Mesenchymal stem cell (in vitro differentiated cells and primary cell): ENCODE measurements at regions not wholly inside any gene's neighbourhood (a gene's known extent, or its start where the extent isn't known, plus 50 kb on each side); places are given as distances from the start of the nearest gene placed in this dataset.

Experiments used
- DNase-seq: peaks from one replicate; pipeline ENCODE4 v3.0.0-alpha.2; 2013
- H2AFZ ChIP-seq: one replicate; pipeline ENCODE4 v1.6.1; 2013; ENCODE audit warnings: low read depth, mild to moderate bottlenecking, control low read depth, inconsistent platforms, low read length, moderate library complexity
- H2AK5ac ChIP-seq: 2 replicates; pipeline ENCODE4 v1.6.1; 2013; ENCODE audit warnings: low read length, moderate library complexity, mild to moderate bottlenecking, inconsistent platforms; ENCODE audit not compliant: severe bottlenecking
- H2BK120ac ChIP-seq: one replicate; pipeline ENCODE4 v1.6.1; 2013; ENCODE audit warnings: low read depth, mild to moderate bottlenecking, inconsistent platforms, low read length, moderate library complexity
- H2BK12ac ChIP-seq, 2 experiments: one replicate each; pipeline ENCODE4 v1.6.1; 2013; ENCODE audit warnings: inconsistent platforms in 2 of 2, low read length in 2 of 2, mild to moderate bottlenecking in 2 of 2, moderate library complexity in 2 of 2, control low read depth in 1 of 2
- H2BK15ac ChIP-seq: one replicate; pipeline ENCODE4 v1.6.1; 2013; ENCODE audit warnings: mild to moderate bottlenecking, low read depth, inconsistent platforms; ENCODE audit not compliant: poor library complexity, severe bottlenecking
- H2BK5ac ChIP-seq: 2 replicates; pipeline ENCODE4 v1.6.1; 2013; ENCODE audit warnings: low read depth, mild to moderate bottlenecking, low read length, control low read depth, inconsistent platforms; ENCODE audit not compliant: poor library complexity, severe bottlenecking
- H3K14ac ChIP-seq, 2 experiments: one replicate each; pipeline ENCODE4 v1.6.1; 2013; ENCODE audit warnings: inconsistent platforms in 2 of 2, low read length in 2 of 2, control low read depth in 1 of 2, mild to moderate bottlenecking in 1 of 2, moderate library complexity in 1 of 2
- H3K18ac ChIP-seq, 2 experiments: one replicate each; pipeline ENCODE4 v1.6.1; 2013; ENCODE audit warnings: inconsistent platforms in 2 of 2, low read length in 2 of 2, control low read depth in 1 of 2, low read depth in 1 of 2, mild to moderate bottlenecking in 1 of 2
- H3K23ac ChIP-seq, 2 experiments: one replicate each; pipeline ENCODE4 v1.6.1; 2013; ENCODE audit warnings: inconsistent platforms in 2 of 2, low read length in 2 of 2, mild to moderate bottlenecking in 2 of 2, moderate library complexity in 2 of 2, control low read depth in 1 of 2
- H3K27ac ChIP-seq: 2 replicates; pipeline ENCODE4 v1.5.1; 2013; ENCODE audit warnings: mild to moderate bottlenecking, moderate library complexity, low read length, control low read depth, inconsistent platforms; ENCODE audit not compliant: poor library complexity, severe bottlenecking
- H3K27me3 ChIP-seq, 2 experiments: 2 replicates each; pipeline versions ENCODE4 v1.6.1 to v1.7.0; 2013; ENCODE audit warnings: low read length in 2 of 2, mild to moderate bottlenecking in 2 of 2, moderate library complexity in 2 of 2, control low read depth in 1 of 2, inconsistent platforms in 1 of 2; ENCODE audit not compliant: control insufficient read depth in 1 of 2, insufficient read depth in 1 of 2
- H3K36me3 ChIP-seq, 2 experiments: 2 replicates each; pipeline versions ENCODE4 v1.6.1 to v1.7.0; 2013; ENCODE audit warnings: low read length in 2 of 2, control low read depth in 1 of 2, inconsistent platforms in 1 of 2, low read depth in 1 of 2, mild to moderate bottlenecking in 1 of 2; ENCODE audit not compliant: insufficient read depth in 2 of 2, control insufficient read depth in 1 of 2
- H3K4ac ChIP-seq, 2 experiments: one replicate each; pipeline ENCODE4 v1.6.1; 2013; ENCODE audit warnings: inconsistent platforms in 2 of 2, low read length in 2 of 2, mild to moderate bottlenecking in 2 of 2, moderate library complexity in 2 of 2, control low read depth in 1 of 2, low read depth in 1 of 2
- H3K4me1 ChIP-seq: 2 replicates; pipeline ENCODE4 v1.6.1; 2013; ENCODE audit warnings: low read depth, low read length, control low read depth; ENCODE audit not compliant: control insufficient read depth, insufficient read depth
- H3K4me2 ChIP-seq: 2 replicates; pipeline ENCODE4 v1.6.1; 2013; ENCODE audit warnings: low read length, mild to moderate bottlenecking, inconsistent platforms; ENCODE audit not compliant: poor library complexity, severe bottlenecking
- H3K4me3 ChIP-seq, 2 experiments: 2 replicates each; pipeline versions ENCODE4 v1.5.1 to v1.7.0; 2013; ENCODE audit warnings: low read length in 2 of 2, mild to moderate bottlenecking in 2 of 2, control low read depth in 1 of 2, low read depth in 1 of 2; ENCODE audit not compliant: insufficient read depth in 1 of 2
- H3K79me1 ChIP-seq: replicated peaks from 2 replicates; pipeline ENCODE4 v1.6.1; 2013; ENCODE audit warnings: mild to moderate bottlenecking, control low read depth, low read length, inconsistent platforms; ENCODE audit not compliant: poor library complexity, severe bottlenecking
- H3K9ac ChIP-seq: 2 replicates; pipeline ENCODE4 v1.7.0; 2013; ENCODE audit warnings: mild to moderate bottlenecking, low read length, moderate library complexity
- H3K9me3 ChIP-seq: 2 replicates; pipeline ENCODE4 v1.7.0; 2013; ENCODE audit warnings: mild to moderate bottlenecking, low read length; ENCODE audit not compliant: control insufficient read depth
- H4K8ac ChIP-seq: one replicate; pipeline ENCODE4 v1.6.1; 2013; ENCODE audit warnings: inconsistent platforms, mild to moderate bottlenecking, low read length, moderate library complexity
- H4K91ac ChIP-seq: one replicate; pipeline ENCODE4 v1.6.1; 2013; ENCODE audit warnings: mild to moderate bottlenecking, low read length, inconsistent platforms
- WGBS: methylation state at CpG from one replicate; pipeline ENCODE4 v1.1.7; 2013; ENCODE audit warnings: mixed read lengths; 5-methylcytosine and 5-hydroxymethylcytosine counted together

- Histone ChIP-seq H2BK15ac (no peak overlapping the region), H3K14ac (no peak overlapping the region), H2BK5ac (no peak overlapping the region), H3K79me1 (no peaks in the 10 kb centered on the region), H3K9me3 (peaks cover 16% of the 10 kb centered on the region), H2BK120ac (no peak overlapping the region), H4K8ac (no peak overlapping the region), H3K4me1 (no peaks in the 10 kb centered on the region), H3K18ac (no peak overlapping the region), H3K9ac (no peak overlapping the region), H3K36me3 (no peaks in the 10 kb centered on the region), H3K4ac (no peak overlapping the region), H3K4me3 (no peak overlapping the region), H3K4me2 (no peak overlapping the region), H2AK5ac (no peak overlapping the region), H4K91ac (no peak overlapping the region), H2BK12ac (no peak overlapping the region), H3K23ac (no peak overlapping the region), H3K27ac (no peak overlapping the region), H2AFZ (no peak overlapping the region), H3K27me3 (no peaks in the 10 kb centered on the region)
- no peak for DNase-seq
- 63% methylated on average over 2 of the region's 2 CpGs for WGBS
Observed at GRCh38 chr3:166526881-166527280, 689.7 kb upstream of the BCHE start.

GRCh38 chr3:166522017-166522416, 684.8 kb upstream of the BCHE start:
- Histone ChIP-seq H3K23ac (no peak overlapping the region), H3K4me1 (no peaks in the 10 kb centered on the region), H2AK5ac (no peak overlapping the region), H3K14ac (no peak overlapping the region), H2BK120ac (no peak overlapping the region), H3K9ac (no peak overlapping the region), H3K4ac (no peak overlapping the region), H3K79me1 (no peaks in the 10 kb centered on the region), H3K18ac (no peak overlapping the region), H2BK5ac (no peak overlapping the region), H4K91ac (no peak overlapping the region), H3K27me3 (no peaks in the 10 kb centered on the region), H4K8ac (no peak overlapping the region), H2AFZ (no peak overlapping the region), H3K27ac (no peak overlapping the region), H2BK15ac (no peak overlapping the region), H3K9me3 (peaks cover 15% of the 10 kb centered on the region), H2BK12ac (no peak overlapping the region), H3K4me2 (no peak overlapping the region), H3K36me3 (no peaks in the 10 kb centered on the region), H3K4me3 (no peak overlapping the region)
- DNase-seq: no peak
- WGBS: 82% methylated on average over 1 of the region's 3 CpGs

DNA sequence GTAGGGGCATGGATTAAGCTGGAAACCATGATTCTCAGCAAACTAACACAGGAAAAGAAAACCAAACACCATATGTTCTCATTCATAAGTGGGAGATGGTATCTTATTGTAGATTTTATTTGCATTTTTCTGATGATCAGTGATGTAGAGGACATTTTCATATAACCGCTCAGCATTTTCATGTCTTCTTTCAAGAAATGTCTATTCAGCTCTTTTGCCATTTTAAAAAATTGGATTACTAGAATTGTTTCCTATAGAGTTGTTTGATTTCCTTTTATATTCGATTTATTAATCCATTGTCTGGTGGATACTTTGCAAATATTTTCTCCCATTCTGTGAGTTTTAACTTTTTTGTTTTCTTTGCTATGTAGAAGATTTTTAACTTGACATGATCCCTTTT, 682.2 kb upstream of the BCHE start:
- Histone ChIP-seq H3K36me3 (no peaks in the 10 kb centered on the region), H3K18ac (no peak overlapping the region), H3K4me2 (no peak overlapping the region), H3K4me1 (no peaks in the 10 kb centered on the region), H4K91ac (no peak overlapping the region), H3K23ac (no peak overlapping the region), H3K4me3 (no peak overlapping the region), H2AK5ac (no peak overlapping the region), H2BK120ac (no peak overlapping the region), H3K79me1 (no peaks in the 10 kb centered on the region), H2BK12ac (no peak overlapping the region), H4K8ac (no peak overlapping the region), H3K4ac (no peak overlapping the region), H3K27me3 (no peaks in the 10 kb centered on the region), H2BK15ac (no peak overlapping the region), H3K27ac (no peak overlapping the region), H3K9me3 (peaks cover 15% of the 10 kb centered on the region), H2BK5ac (no peak overlapping the region), H2AFZ (no peak overlapping the region), H3K14ac (no peak overlapping the region), H3K9ac (no peak overlapping the region)
- no CpG with 5 or more reads among the region's 2 CpGs for WGBS
- no peak for DNase-seq

DNA sequence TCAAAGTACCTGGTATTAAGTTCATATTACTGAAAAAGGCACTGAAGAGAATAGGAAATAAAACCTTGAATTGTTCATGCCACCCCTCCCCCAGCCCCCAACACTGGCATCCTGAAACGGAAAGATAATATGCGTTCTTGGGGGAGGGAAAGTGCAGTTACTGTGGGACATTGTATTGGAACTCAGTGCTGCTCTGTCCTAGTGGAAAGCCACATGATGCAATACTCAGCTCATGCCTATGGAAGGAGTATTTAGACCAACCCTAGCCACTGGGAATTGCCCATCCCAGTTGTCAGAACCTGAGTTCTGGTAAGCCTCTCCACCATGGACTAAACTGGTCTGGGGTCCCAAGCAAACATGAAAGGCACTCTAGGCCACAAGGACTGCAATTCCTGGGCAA, 680.8 kb upstream of the BCHE start:
- H3K9ac ChIP-seq: no peak overlapping the region
- 80% methylated on average over 1 of the region's 2 CpGs for WGBS
- no peak overlapping the region for H2BK120ac ChIP-seq
- no peak overlapping the region for H2BK15ac ChIP-seq
- no peak overlapping the region for H3K18ac ChIP-seq
- no peak overlapping the region for H3K23ac ChIP-seq
- no peak overlapping the region for H2BK5ac ChIP-seq
- no peak overlapping the region for H4K91ac ChIP-seq
- DNase-seq: no peak
- no peaks in the 10 kb centered on the region for H3K27me3 ChIP-seq
- H3K9me3 ChIP-seq: peaks cover 17% of the 10 kb centered on the region
- H4K8ac ChIP-seq: no peak overlapping the region
- H3K79me1 ChIP-seq: no peaks in the 10 kb centered on the region
- H2AK5ac ChIP-seq: no peak overlapping the region
- no peak overlapping the region for H2AFZ ChIP-seq
- H3K14ac ChIP-seq: no peak overlapping the region
- no peak overlapping the region for H3K4me3 ChIP-seq
- H3K4me2 ChIP-seq: no peak overlapping the region
- no peaks in the 10 kb centered on the region for H3K36me3 ChIP-seq
- H2BK12ac ChIP-seq: no peak overlapping the region
- no peak overlapping the region for H3K4ac ChIP-seq
- H3K4me1 ChIP-seq: no peaks in the 10 kb centered on the region
- no peak overlapping the region for H3K27ac ChIP-seq
